GM21619 (cell line): ENCODE measurements at regions not wholly inside any gene's neighbourhood (a gene's known extent, or its start where the extent isn't known, plus 50 kb on each side); places are given as distances from the start of the nearest gene placed in this dataset.

Experiments
- ATAC-seq: cut with Tn5 transposase; IDR thresholded peaks from one replicate; pipeline ENCODE4 v1.9.1; 2021; ENCODE audit not compliant: unreplicated experiment

- no peak for ATAC-seq
These were observed 101.6 kb upstream of the TMEM132C start for GRCh38 chr12:128165387-128165786.

GRCh38 chr12:128168273-128168672 is 98.7 kb upstream of the TMEM132C start:
- no peak for ATAC-seq

- ATAC-seq = no peak
These were observed 96.8 kb upstream of the TMEM132C start for GRCh38 chr12:128170181-128170580.

- no peak for ATAC-seq
These were observed 88.4 kb upstream of the TMEM132C start for GRCh38 chr12:128178565-128178964.

GRCh38 chr12:128178966-128179365 is 88.0 kb upstream of the TMEM132C start:
- ATAC-seq = no peak

GRCh38 chr12:128180166-128180565 is 86.8 kb upstream of the TMEM132C start:
- no peak for ATAC-seq

GRCh38 chr12:128190052-128190451 is 76.9 kb upstream of the TMEM132C start:
- no peak for ATAC-seq

- ATAC-seq = no peak
These were observed 76.4 kb upstream of the TMEM132C start for GRCh38 chr12:128190614-128191013.

GRCh38 chr12:128191380-128191779 is 75.6 kb upstream of the TMEM132C start:
- ATAC-seq = no peak

GRCh38 chr12:128204711-128205110 is 62.3 kb upstream of the TMEM132C start:
- no peak for ATAC-seq

- no peak for ATAC-seq
These were observed 61.8 kb upstream of the TMEM132C start for GRCh38 chr12:128205145-128205544.

GRCh38 chr12:128205758-128206157 is 61.2 kb upstream of the TMEM132C start:
- ATAC-seq = no peak
